IMR-90 (cell line): ENCODE measurements at regions not wholly inside any gene's neighbourhood (a gene's known extent, or its start where the extent isn't known, plus 50 kb on each side); places are given as distances from the start of the nearest gene placed in this dataset.
A peak's percentile ranks its signal among the peaks of the same experiment; 100 is the strongest.

Source experiments
- ATAC-seq: fragments of 200-7000 bp; cut with Tn5 transposase; 2 replicates; pipeline ENCODE4 v1.9.1; 2020; ENCODE audit warnings: low read depth, mild to moderate bottlenecking, moderate library complexity
- BruUV-seq: library from RNA; stranded (reverse); fragments of 400-500 nt; replicated peaks from 2 replicates; lab custom pipeline; 2021; lab: Mats Ljungman, UMichigan
- CTCF ChIA-PET: fragments of 300-600 bp; formaldehyde crosslinking; extraction: SDS; loops from one replicate; lab custom pipeline; 2021; ENCODE audit warnings: antibody characterized with exemption; lab: Yijun Ruan, JAX
- POLR2A ChIA-PET: fragments of 300-600 bp; sonication (Branson Sonifier 250); formaldehyde crosslinking; loops from one replicate; lab custom pipeline; 2022; ENCODE audit warnings: antibody characterized with exemption; ENCODE audit not compliant: unreplicated experiment; lab: Charles Lee
- DNase-seq: peaks from one replicate; pipeline ENCODE4 v3.0.0; 2013
- H2AFZ ChIP-seq: replicated peaks from 2 replicates; pipeline ENCODE3; 2013; ENCODE audit warnings: low read length, mild to moderate bottlenecking; ENCODE audit not compliant: poor library complexity
- H2AK5ac ChIP-seq: 2 replicates; pipeline ENCODE4 v1.6.1; 2013; ENCODE audit warnings: low read depth, low read length, inconsistent platforms
- H2AK9ac ChIP-seq: replicated peaks from 2 replicates; pipeline ENCODE3; 2013; ENCODE audit warnings: mild to moderate bottlenecking, low read depth, low read length, moderate library complexity; ENCODE audit not compliant: poor library complexity
- H2BK120ac ChIP-seq: 2 replicates; pipeline ENCODE4 v1.6.1; 2013; ENCODE audit warnings: low read depth, low read length, inconsistent platforms
- H2BK15ac ChIP-seq: 3 replicates; pipeline ENCODE4 v1.6.1; 2013; ENCODE audit warnings: low read depth, low read length, inconsistent platforms
- H2BK20ac ChIP-seq: 2 replicates; pipeline ENCODE4 v1.6.1; 2013; ENCODE audit warnings: low read depth, mild to moderate bottlenecking, inconsistent platforms, low read length, moderate library complexity
- H2BK5ac ChIP-seq: 2 replicates; pipeline ENCODE4 v1.6.1; 2013; ENCODE audit warnings: mild to moderate bottlenecking, low read depth, low read length, inconsistent platforms; ENCODE audit not compliant: poor library complexity, severe bottlenecking
- H3K14ac ChIP-seq: replicated peaks from 2 replicates; pipeline ENCODE4 v1.6.1; 2013; ENCODE audit warnings: low read depth, low read length, inconsistent platforms
- H3K18ac ChIP-seq: 2 replicates; pipeline ENCODE4 v1.6.1; 2013; ENCODE audit warnings: low read depth, low read length, control low read depth
- H3K23ac ChIP-seq: 2 replicates; pipeline ENCODE4 v1.6.1; 2013; ENCODE audit warnings: low read depth, low read length, inconsistent platforms
- H3K27ac ChIP-seq: 2 replicates; pipeline ENCODE4 v1.5.1; 2013; ENCODE audit warnings: mild to moderate bottlenecking, control low read depth, low read length; ENCODE audit not compliant: insufficient read depth
- H3K27me3 ChIP-seq: 2 replicates; pipeline ENCODE4 v1.6.1; 2013; ENCODE audit warnings: low read length; ENCODE audit not compliant: control insufficient read depth, insufficient read depth
- H3K36me3 ChIP-seq: 2 replicates; pipeline ENCODE4 v1.6.1; 2013; ENCODE audit warnings: low read length, mixed read lengths; ENCODE audit not compliant: control insufficient read depth, insufficient read depth
- H3K4ac ChIP-seq: 2 replicates; pipeline ENCODE4 v1.6.1; 2013; ENCODE audit warnings: low read depth, low read length, inconsistent platforms
- H3K4me1 ChIP-seq: 2 replicates; pipeline ENCODE4 v1.6.1; 2013; ENCODE audit warnings: low read length, mixed read lengths; ENCODE audit not compliant: control insufficient read depth, insufficient read depth
- H3K4me2 ChIP-seq: 2 replicates; pipeline ENCODE4 v1.6.1; 2013; ENCODE audit warnings: low read depth, mild to moderate bottlenecking, control low read depth, low read length, moderate library complexity
- H3K4me3 ChIP-seq: 2 replicates; pipeline ENCODE4 v1.5.1; 2013; ENCODE audit warnings: low read depth, mild to moderate bottlenecking, control low read depth, low read length, moderate library complexity; ENCODE audit not compliant: insufficient read depth
- H3K56ac ChIP-seq: 2 replicates; pipeline ENCODE4 v1.6.1; 2013; ENCODE audit warnings: low read length, inconsistent platforms; ENCODE audit not compliant: insufficient read depth; ENCODE audit errors: extremely low read depth
- H3K79me1 ChIP-seq, 2 experiments: 2 replicates each; pipeline ENCODE4 v1.6.1; 2013; ENCODE audit warnings: low read length in 2 of 2, inconsistent platforms in 1 of 2, low read depth in 1 of 2
- H3K9ac ChIP-seq: 2 replicates; pipeline ENCODE4 v1.6.1; 2013; ENCODE audit warnings: low read depth, low read length, control low read depth
- H3K9me1 ChIP-seq: 2 replicates; pipeline ENCODE4 v1.6.1; 2013; ENCODE audit warnings: low read length, inconsistent platforms; ENCODE audit not compliant: insufficient read depth
- H3K9me3 ChIP-seq: 2 replicates; pipeline ENCODE4 v1.6.1; 2013; ENCODE audit warnings: low read length; ENCODE audit not compliant: control insufficient read depth, insufficient read depth
- H4K20me1 ChIP-seq: 2 replicates; pipeline ENCODE4 v1.6.1; 2013; ENCODE audit warnings: low read length, inconsistent platforms; ENCODE audit not compliant: insufficient read depth
- H4K5ac ChIP-seq: 2 replicates; pipeline ENCODE4 v1.6.1; 2013; ENCODE audit warnings: mild to moderate bottlenecking, low read depth, low read length, control low read depth
- H4K8ac ChIP-seq, 2 experiments: 2 replicates each; pipeline ENCODE4 v1.6.1; 2013; ENCODE audit warnings: low read depth in 2 of 2, low read length in 2 of 2, control low read depth in 1 of 2, inconsistent platforms in 1 of 2
- H4K91ac ChIP-seq: 2 replicates; pipeline ENCODE4 v1.6.1; 2013; ENCODE audit warnings: low read depth, low read length, inconsistent platforms; ENCODE audit not compliant: insufficient read depth
- BHLHE40 ChIP-seq: fragments of 150-350 bp; IDR thresholded peaks from 2 replicates; pipeline ENCODE4 v1.6.1; 2016; ENCODE audit warnings: mild to moderate bottlenecking, low read depth, low read length
- CEBPB ChIP-seq: IDR thresholded peaks from 2 replicates; pipeline ENCODE4 v1.6.1; 2012; ENCODE audit warnings: low read depth, low read length, improper control_type of control experiment
- CHD1 ChIP-seq: IDR thresholded peaks from 2 replicates; pipeline ENCODE4 v1.6.1; 2012; ENCODE audit warnings: low read depth, low read length, improper control_type of control experiment
- CTCF ChIP-seq: conservative IDR thresholded peaks from 2 replicates; pipeline ENCODE4 v1.5.1; 2012; ENCODE audit warnings: mild to moderate bottlenecking, low read depth, low read length, improper control_type of control experiment
- FOS ChIP-seq: fragments of 150-350 bp; IDR thresholded peaks from 2 replicates; pipeline ENCODE4 v1.6.1; 2016; ENCODE audit warnings: low read depth, low read length
- MAFK ChIP-seq: IDR thresholded peaks from 2 replicates; pipeline ENCODE4 v1.6.1; 2012; ENCODE audit warnings: low read depth, low read length, improper control_type of control experiment
- MAZ ChIP-seq: IDR thresholded peaks from 2 replicates; pipeline ENCODE4 v1.6.1; 2012; ENCODE audit warnings: low read depth, mild to moderate bottlenecking, low read length, improper control_type of control experiment, moderate library complexity, borderline replicate concordance
- MXI1 ChIP-seq: IDR thresholded peaks from 2 replicates; pipeline ENCODE4 v1.6.1; 2012; ENCODE audit warnings: low read depth, mild to moderate bottlenecking, low read length, moderate library complexity, borderline replicate concordance
- NFE2L2 ChIP-seq: fragments of 150-350 bp; IDR thresholded peaks from 2 replicates; pipeline ENCODE4 v1.6.1; 2016; ENCODE audit warnings: low read depth, mild to moderate bottlenecking, low read length
- POLR2A ChIP-seq: IDR thresholded peaks from 2 replicates; pipeline ENCODE4 v1.6.1; 2012; ENCODE audit warnings: mild to moderate bottlenecking, low read depth, low read length
- RAD21 ChIP-seq: IDR thresholded peaks from 2 replicates; pipeline ENCODE4 v1.6.1; 2012; ENCODE audit warnings: low read length, improper control_type of control experiment
- RCOR1 ChIP-seq: IDR thresholded peaks from 2 replicates; pipeline ENCODE4 v1.6.1; 2012; ENCODE audit warnings: mild to moderate bottlenecking, low read length, improper control_type of control experiment; ENCODE audit not compliant: insufficient replicate concordance
- RFX5 ChIP-seq: IDR thresholded peaks from 2 replicates; pipeline ENCODE4 v1.8.0; 2012; ENCODE audit warnings: low read depth, mild to moderate bottlenecking, low read length, moderate library complexity
- SMC3 ChIP-seq: fragments of 150-350 bp; IDR thresholded peaks from 2 replicates; pipeline ENCODE4 v1.6.1; 2016; ENCODE audit warnings: low read depth, mild to moderate bottlenecking, antibody characterized with exemption, low read length, moderate library complexity
- WGBS, 2 experiments: methylation state at CpG; one replicate each; pipeline versions ENCODE4 v1.1.5 to v1.1.7; 2013; ENCODE audit warnings: missing lambda C conversion rate in 2 of 2; ENCODE audit not compliant: insufficient read length in 1 of 2; ENCODE audit errors: extremely low coverage in 2 of 2; 5-methylcytosine and 5-hydroxymethylcytosine counted together
- dilution Hi-C: fragments of 300-500 bp; cut with HindIII; formaldehyde crosslinking; loops from one replicate; pipeline ENCODE4 v1.14.3; 2018; ENCODE audit warnings: low sequenced_read_pairs; ENCODE audit not compliant: unreplicated experiment
- in situ Hi-C: fragments of 300-500 bp; cut with MboI; formaldehyde crosslinking; loops from 3 replicates; pipeline ENCODE4 v1.14.3; 2019; ENCODE audit warnings: low sequenced_read_pairs, inconsistent platforms, mixed read lengths
- intact Hi-C: fragments of 100-400 bp; cut with micrococcal nuclease; formaldehyde crosslinking; loops from 2 replicates; pipeline ENCODE4 v1.10.0; 2022
- TF ChIP-seq, protein P1 (sequence below): fragments of 150-350 bp; IDR thresholded peaks from 2 replicates; pipeline ENCODE4 v1.6.1; 2016; ENCODE audit warnings: low read depth, mild to moderate bottlenecking, low read length, moderate library complexity, borderline replicate concordance
- TF ChIP-seq, protein P2 (sequence below): fragments of 150-350 bp; IDR thresholded peaks from 2 replicates; pipeline ENCODE4 v1.6.1; 2017; ENCODE audit warnings: mild to moderate bottlenecking, antibody characterized with exemption, low read length, low read depth

DNA sequence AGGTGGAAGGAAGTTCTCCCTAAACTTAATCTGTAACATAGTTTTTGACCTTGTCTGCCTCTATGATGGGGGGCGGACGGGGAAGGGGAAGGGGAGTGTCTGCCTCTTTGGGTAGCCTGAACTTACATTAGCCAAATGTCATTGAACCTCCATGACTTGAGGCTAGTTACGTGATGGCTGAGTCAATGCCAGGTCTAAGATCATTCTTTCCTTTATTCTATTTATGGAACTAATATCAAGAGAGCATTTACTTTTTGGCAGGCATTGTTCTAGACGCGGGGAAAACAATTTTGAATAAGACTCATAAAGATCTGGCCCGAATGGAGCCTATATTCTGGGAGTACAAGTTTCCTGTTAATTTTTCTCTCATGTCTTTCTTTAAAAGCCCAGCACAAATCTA, 340.7 kb upstream of the C2CD4B start:
- peak overlapping the region; percentile 91 for H2BK120ac ChIP-seq
- H2AK5ac ChIP-seq = peak overlapping the region; percentile 88
- TF ChIP-seq BHLHE40 (no peak), CHD1 (no peak), MAFK (no peak), RAD21 (no peak), RCOR1 (no peak), NFE2L2 (no peak), RFX5 (no peak), SMC3 (no peak), FOS (no peak), CTCF (no peak), MXI1 (no peak), CEBPB (no peak), POLR2A (no peak), MAZ (no peak)
- TF ChIP-seq, protein P1, sequence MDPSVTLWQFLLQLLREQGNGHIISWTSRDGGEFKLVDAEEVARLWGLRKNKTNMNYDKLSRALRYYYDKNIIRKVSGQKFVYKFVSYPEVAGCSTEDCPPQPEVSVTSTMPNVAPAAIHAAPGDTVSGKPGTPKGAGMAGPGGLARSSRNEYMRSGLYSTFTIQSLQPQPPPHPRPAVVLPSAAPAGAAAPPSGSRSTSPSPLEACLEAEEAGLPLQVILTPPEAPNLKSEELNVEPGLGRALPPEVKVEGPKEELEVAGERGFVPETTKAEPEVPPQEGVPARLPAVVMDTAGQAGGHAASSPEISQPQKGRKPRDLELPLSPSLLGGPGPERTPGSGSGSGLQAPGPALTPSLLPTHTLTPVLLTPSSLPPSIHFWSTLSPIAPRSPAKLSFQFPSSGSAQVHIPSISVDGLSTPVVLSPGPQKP = no peak
- TF ChIP-seq, protein P2, sequence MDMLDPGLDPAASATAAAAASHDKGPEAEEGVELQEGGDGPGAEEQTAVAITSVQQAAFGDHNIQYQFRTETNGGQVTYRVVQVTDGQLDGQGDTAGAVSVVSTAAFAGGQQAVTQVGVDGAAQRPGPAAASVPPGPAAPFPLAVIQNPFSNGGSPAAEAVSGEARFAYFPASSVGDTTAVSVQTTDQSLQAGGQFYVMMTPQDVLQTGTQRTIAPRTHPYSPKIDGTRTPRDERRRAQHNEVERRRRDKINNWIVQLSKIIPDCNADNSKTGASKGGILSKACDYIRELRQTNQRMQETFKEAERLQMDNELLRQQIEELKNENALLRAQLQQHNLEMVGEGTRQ = no peak
- POLR2A ChIA-PET = interaction anchor here (0.7 kb wide), 1 partner anchor 113 kb away, joined by 13 read pairs; no protein-coding TSS in a partner anchor
- H3K18ac ChIP-seq = peak overlapping the region; percentile 94
- no peak for ATAC-seq
- no peak overlapping the region for H2AK9ac ChIP-seq
- peak overlapping the region; percentile 55 to 89 for H4K8ac ChIP-seq
- no TSS peak for BruUV-seq
- dilution Hi-C loops (no loop called here), in situ Hi-C loops (no loop called here), intact Hi-C loops (no loop called here)
- peak overlapping the region; percentile 95 for H4K5ac ChIP-seq
- H3K4ac ChIP-seq = peak overlapping the region; percentile 75
- H3K9me3 ChIP-seq = no peaks in the 10 kb centered on the region
- no peaks in the 10 kb centered on the region for H4K20me1 ChIP-seq
- H3K27me3 ChIP-seq = no peaks in the 10 kb centered on the region
- H3K23ac ChIP-seq = peak overlapping the region; percentile 55
- H3K14ac ChIP-seq = peak overlapping the region; percentile 65
- no peaks in the 10 kb centered on the region for H3K36me3 ChIP-seq
- H4K91ac ChIP-seq = peak overlapping the region; percentile 96
- no peak overlapping the region for H2AFZ ChIP-seq
- H3K4me2 ChIP-seq = peak overlapping the region; percentile 65
- no peak overlapping the region for H3K4me3 ChIP-seq
- WGBS, 2 experiments = 33% methylated on average over 3 of the region's 6 CpGs; no CpG with 5 or more reads in 1 of the 2 experiments
- H3K9me1 ChIP-seq = peaks cover 22% of the 10 kb centered on the region
- peak overlapping the region; percentile 94 for H2BK15ac ChIP-seq
- peak overlapping the region; percentile 78 for H2BK5ac ChIP-seq
- peaks cover 28 to 33% of the 10 kb centered on the region in 2 experiments for H3K79me1 ChIP-seq
- peak overlapping the region; percentile 66 for H3K27ac ChIP-seq
- CTCF ChIA-PET = no interaction called here
- peaks cover 24% of the 10 kb centered on the region for H3K4me1 ChIP-seq
- peak overlapping the region; percentile 88 for H3K56ac ChIP-seq
- no peak for DNase-seq
- H3K9ac ChIP-seq = 0 out of 2 replicates have a peak overlapping the region, but pooled peaks have one; percentile 10
- H2BK20ac ChIP-seq = peak overlapping the region; percentile 90
